ENCODE measurements at regions not wholly inside any gene's neighbourhood (a gene's known extent, or its start where the extent isn't known, plus 50 kb on each side); places are given as distances from the start of the nearest gene placed in this dataset.

- DNase-seq (ENCODE audit: low spot score) = no peak
- Histone ChIP-seq H3K4me3 (no peak overlapping the region), H3K27ac (no peak overlapping the region)
- TF ChIP-seq CTCF (IDR thresholded peaks at IDR 0.05) = no peak
Measured at GRCh38 chr5:175347931-175348330, 96.1 kb downstream of the DRD1 start.

DNA sequence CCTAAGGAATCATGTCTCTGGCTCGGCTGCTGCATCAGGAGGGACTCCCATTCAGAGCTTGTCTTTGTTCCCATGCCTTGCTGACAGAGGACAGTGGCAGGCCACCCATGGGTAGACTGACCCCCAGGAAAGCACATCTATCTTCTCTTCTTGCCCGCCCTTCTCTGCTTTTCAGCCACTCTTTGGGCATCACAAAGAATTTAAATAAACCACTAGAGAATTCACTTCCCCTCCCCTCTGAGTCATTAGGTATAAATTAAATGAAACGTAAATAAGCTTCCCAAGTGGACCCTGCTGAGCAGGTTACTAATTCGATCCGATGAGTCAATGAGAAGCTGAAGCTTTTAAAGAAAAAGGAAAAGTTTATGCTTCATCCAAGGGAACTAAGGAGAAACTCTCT lies 97.0 kb downstream of the DRD1 start:
- H3K4me3 ChIP-seq = no peak overlapping the region
- H3K27ac ChIP-seq = no peak overlapping the region
- DNase-seq (ENCODE audit: low spot score) = no peak
- no peak for TF ChIP-seq CTCF (IDR thresholded peaks at IDR 0.05)

DNA sequence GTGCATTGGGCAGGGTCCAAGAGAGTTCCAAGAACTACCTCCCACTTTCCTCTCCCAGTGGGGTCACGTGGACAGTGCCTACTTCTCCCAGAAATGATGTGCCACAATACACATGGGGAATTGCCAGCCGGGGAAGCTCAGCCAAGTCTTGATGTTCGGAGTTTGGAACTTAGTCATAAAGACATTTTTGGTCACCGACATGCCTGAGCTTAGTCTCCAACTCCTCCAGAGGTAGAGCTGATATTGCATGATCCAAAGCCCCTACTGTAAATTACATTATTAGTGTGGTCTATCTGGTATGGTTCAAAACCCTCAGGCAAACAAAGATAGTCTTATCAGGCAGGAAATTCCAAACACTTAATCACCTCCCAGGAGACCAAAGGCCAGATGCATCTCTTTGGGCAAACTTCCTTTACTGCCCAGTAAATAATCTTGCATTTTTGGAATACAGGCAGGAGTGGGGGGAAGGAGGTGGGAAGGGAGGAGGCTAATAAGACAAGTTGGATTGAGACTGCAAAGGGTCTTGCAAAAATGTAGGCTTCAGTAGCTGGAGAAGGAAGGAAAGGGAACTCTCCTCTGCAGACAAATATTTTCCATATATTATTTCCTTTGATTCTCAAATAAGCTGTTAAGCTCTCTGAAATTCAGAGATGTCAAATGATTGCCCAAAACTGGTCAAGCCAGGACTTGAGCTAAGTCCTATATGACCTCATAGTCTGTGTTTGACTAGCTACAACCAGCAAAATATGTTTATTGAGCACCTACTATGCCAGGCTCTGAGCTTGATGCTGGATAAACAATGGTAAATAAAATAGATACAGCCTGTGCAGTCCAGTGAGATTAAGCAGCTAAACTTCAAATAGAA lies 99.4 kb downstream of the DRD1 start:
- no peak overlapping the region for H3K4me3 ChIP-seq
- H3K27ac ChIP-seq = no peak overlapping the region
- no peak for DNase-seq (ENCODE audit: low spot score)
- TF ChIP-seq CTCF (IDR thresholded peaks at IDR 0.05) = no peak

GRCh38 chr5:175343308-175343707 lies 100.7 kb downstream of the DRD1 start:
- Histone ChIP-seq H3K27ac (no peak overlapping the region), H3K4me3 (no peak overlapping the region)
- DNase-seq (ENCODE audit: low spot score) = no peak
- no peak for TF ChIP-seq CTCF (IDR thresholded peaks at IDR 0.05)

GRCh38 chr5:175340180-175340579 lies 103.8 kb downstream of the DRD1 start:
- no peak overlapping the region for H3K4me3 ChIP-seq
- no peak overlapping the region for H3K27ac ChIP-seq
- no peak for DNase-seq (ENCODE audit: low spot score)
- TF ChIP-seq CTCF (IDR thresholded peaks at IDR 0.05) = no peak

- H3K27ac ChIP-seq = no peak overlapping the region
Measured at GRCh38 chr5:175337680-175338079, 106.3 kb downstream of the DRD1 start.

More at GRCh38 chr5:175337680-175338079, 106.3 kb downstream of the DRD1 start:
- no peak for DNase-seq (ENCODE audit: low spot score)
- H3K4me3 ChIP-seq = no peak overlapping the region
- no peak for TF ChIP-seq CTCF (IDR thresholded peaks at IDR 0.05)

Measured in coronary artery (tissue), 2 donors.